Activated naive CD4-positive, alpha-beta T cell treated with anti-CD3 and anti-CD28 coated beads, Interleukin-2, amount 50 U/mL, for 24 hours (primary cell): ENCODE measurements at regions not wholly inside any gene's neighbourhood (a gene's known extent, or its start where the extent isn't known, plus 50 kb on each side); places are given as distances from the start of the nearest gene placed in this dataset.
A peak's percentile ranks its signal among the peaks of the same experiment; 100 is the strongest.

Experiments used
- H3K27ac Mint-ChIP-seq: one replicate; pipeline ENCODE4 v1.8.0; 2021; ENCODE audit warnings: mild to moderate bottlenecking, mixed read lengths
- H3K27me3 Mint-ChIP-seq: one replicate; pipeline ENCODE4 v1.8.0; 2021; ENCODE audit warnings: mixed read lengths
- H3K36me3 Mint-ChIP-seq: one replicate; pipeline ENCODE4 v1.8.0; 2021; ENCODE audit warnings: mixed read lengths
- H3K4me1 Mint-ChIP-seq: one replicate; pipeline ENCODE4 v1.8.0; 2021; ENCODE audit warnings: mixed read lengths
- H3K4me3 Mint-ChIP-seq: one replicate; pipeline ENCODE4 v1.8.0; 2021; ENCODE audit warnings: mild to moderate bottlenecking, mixed read lengths
- H3K9me3 Mint-ChIP-seq: one replicate; pipeline ENCODE4 v1.8.0; 2021; ENCODE audit warnings: mixed read lengths

DNA sequence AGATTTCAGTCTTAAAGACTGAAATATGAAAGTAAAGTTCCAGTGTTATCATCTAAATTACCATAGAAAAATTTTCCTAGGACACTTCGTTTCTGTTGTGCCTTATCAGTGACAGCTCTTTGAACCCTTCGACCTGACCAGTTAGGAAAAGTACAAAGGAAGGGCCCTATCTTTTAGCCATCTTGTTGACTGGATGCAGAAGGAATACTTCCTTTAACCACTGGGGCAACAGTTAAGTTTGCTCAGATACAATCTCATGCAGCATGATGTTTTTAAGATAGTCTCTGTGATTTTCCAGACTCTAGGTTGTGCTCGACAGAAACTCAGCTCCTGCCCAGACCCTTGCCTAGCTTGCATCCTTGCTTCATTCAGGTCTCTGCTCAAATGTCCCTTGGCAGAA lies 210.5 kb upstream of the RPS6KA3 start:
- no peaks in the 10 kb centered on the region for H3K9me3 Mint-ChIP-seq
- no peak overlapping the region for H3K4me3 Mint-ChIP-seq
- no peaks in the 10 kb centered on the region for H3K4me1 Mint-ChIP-seq
- H3K27me3 Mint-ChIP-seq = no peaks in the 10 kb centered on the region
- H3K36me3 Mint-ChIP-seq = no peaks in the 10 kb centered on the region
- no peak overlapping the region for H3K27ac Mint-ChIP-seq

DNA sequence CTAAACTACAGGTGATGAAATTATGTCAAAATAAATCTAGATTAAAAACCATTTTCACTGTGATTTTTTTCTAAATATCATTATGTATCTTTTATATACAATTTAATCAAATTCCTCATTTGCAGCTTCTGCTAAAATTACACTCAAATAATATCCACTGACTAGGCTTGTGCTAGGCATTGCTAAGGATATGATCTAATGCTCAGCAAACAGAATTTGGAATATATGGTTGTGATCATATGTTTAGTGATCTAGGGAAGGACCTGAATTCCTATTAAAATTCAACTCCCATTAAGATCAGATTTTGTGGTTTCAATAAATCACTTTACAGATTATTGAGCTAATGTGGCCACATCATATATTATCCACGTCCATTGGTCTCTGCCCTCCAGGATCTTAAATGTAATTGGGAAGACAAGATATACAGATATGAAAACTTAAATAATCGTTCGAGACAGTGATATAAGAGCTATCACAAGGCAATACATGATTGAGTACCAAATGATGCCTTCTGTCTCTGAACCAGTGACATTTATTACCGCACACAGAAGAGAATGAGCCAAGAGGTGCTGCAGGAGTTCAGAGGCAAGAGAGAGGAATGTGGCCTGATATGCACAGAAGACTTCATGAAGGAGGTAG lies 206.0 kb upstream of the RPS6KA3 start:
- Mint-ChIP-seq H3K9me3 (no peaks in the 10 kb centered on the region), H3K27ac (no peak overlapping the region), H3K4me3 (no peak overlapping the region), H3K36me3 (no peaks in the 10 kb centered on the region), H3K27me3 (no peaks in the 10 kb centered on the region), H3K4me1 (no peaks in the 10 kb centered on the region)

DNA sequence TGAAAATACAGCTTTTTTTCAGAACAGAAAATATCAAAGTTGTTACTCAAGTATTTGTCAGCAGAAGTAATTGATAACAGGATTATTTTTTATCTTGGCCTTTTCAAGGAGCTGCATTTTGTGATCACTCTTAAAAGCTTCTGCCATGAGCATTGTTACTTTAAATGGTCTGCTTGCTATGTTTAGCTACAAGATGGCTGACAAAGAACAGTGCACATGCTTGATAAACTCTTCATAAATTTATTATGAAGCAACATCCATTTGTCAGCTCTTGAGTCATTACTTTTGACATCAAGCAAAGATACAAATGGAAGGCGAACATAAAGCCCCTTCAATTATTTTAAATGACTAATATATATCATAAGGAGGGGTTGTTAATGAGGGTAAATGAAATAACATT lies 205.4 kb upstream of the RPS6KA3 start:
- Mint-ChIP-seq H3K36me3 (no peaks in the 10 kb centered on the region), H3K4me3 (no peak overlapping the region), H3K4me1 (no peaks in the 10 kb centered on the region), H3K27me3 (no peaks in the 10 kb centered on the region), H3K9me3 (no peaks in the 10 kb centered on the region), H3K27ac (no peak overlapping the region)

DNA sequence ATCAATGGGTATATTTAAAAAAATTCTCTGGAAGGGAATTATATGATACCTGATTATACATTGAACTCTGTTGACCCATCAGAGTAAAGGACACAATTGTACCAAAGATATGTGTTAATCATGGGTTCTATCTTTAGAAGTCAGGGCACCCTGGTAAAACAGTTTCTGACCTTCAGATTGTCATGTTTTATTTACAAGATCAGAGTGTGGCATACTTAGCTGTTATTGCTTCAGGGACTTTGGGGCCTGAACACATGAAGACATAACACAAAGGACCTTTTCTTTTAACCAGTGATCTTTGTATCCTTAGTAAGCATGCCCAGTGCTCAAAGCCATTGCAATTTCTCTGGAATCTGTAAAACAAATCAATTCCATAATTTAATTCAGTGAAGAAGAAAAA lies 204.8 kb upstream of the RPS6KA3 start:
- H3K27me3 Mint-ChIP-seq = no peaks in the 10 kb centered on the region
- H3K36me3 Mint-ChIP-seq = no peaks in the 10 kb centered on the region
- no peaks in the 10 kb centered on the region for H3K4me1 Mint-ChIP-seq
- no peak overlapping the region for H3K4me3 Mint-ChIP-seq
- no peaks in the 10 kb centered on the region for H3K9me3 Mint-ChIP-seq
- H3K27ac Mint-ChIP-seq = no peak overlapping the region

DNA sequence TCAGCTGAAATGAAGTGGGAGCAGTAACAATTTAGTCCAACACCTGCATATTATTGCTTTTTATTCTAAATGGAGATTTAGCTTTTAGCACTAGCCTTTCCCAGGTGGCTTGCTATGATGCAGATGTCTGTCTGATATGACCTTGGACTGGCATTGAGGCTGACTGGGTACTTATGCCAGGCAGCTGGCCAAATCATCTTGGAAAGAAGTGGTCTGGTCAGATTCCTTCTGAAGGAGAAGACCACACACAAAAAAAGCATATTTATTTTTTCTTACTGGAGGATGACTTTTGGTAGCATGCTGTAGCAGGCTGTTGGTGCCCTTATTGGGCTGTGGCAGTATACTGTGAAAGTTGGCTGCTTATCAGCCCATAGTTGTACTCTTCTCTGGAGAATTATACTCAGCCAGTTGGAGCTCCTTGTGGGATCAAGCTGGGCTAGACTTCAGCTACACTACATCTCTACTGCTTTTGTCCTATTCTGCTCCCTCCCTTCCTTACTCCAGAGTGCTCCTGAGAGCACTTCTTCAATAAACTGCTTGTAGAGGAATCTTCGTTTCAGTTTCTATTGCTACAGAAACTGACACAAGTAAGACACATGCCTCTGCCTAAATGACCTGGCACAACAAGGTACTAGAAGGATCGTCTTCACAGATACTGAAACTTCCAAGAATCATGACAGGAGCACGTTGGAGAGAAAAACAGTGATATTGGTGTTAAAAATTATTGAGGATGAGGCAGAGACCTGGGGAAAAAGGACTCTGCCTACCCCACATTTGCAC lies 196.8 kb upstream of the RPS6KA3 start:
- Mint-ChIP-seq H3K9me3 (no peaks in the 10 kb centered on the region), H3K27me3 (no peaks in the 10 kb centered on the region), H3K4me1 (peaks cover 12% of the 10 kb centered on the region), H3K36me3 (no peaks in the 10 kb centered on the region), H3K4me3 (no peak overlapping the region), H3K27ac (no peak overlapping the region)

DNA sequence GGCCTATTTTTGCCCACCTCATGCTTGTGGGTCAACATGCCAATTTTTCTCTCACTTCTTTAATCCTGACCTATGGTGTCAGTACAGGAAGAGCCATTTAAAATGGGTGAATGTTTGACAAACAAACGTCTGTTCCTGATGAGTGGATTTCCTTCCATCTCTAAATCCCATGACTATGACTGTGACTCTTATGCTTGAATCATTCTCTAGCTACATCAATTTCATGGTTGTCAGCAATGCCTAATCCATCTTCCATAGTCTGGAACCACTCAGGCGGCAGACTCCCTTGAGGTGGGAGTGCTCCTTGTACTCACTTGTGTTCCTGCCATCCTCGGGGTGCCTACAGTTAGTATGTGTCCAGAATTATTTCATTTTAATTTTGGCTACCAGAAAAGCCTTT lies 194.9 kb upstream of the RPS6KA3 start:
- H3K36me3 Mint-ChIP-seq = peaks cover under 1% of the 10 kb centered on the region

DNA sequence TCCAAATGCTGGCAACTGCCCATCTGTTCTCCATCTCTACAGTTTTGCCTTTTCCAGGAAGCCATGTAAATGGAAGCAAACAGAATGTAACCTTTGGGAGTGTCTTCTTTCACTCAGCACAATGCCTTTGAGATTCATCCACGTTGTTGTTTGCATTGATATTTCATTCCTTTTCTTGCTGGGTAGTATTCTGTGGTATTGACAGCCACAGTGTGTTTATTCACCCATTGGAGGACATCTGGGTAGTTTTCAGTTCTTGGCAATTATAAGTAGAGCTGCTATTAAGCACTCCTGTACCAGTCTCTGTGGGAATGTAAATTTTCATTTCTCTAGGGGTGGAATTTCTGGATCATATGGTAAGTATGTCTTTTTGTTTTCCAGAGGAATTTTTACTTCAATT lies 194.3 kb upstream of the RPS6KA3 start:
- H3K4me3 Mint-ChIP-seq = no peak overlapping the region
- peaks cover 1% of the 10 kb centered on the region for H3K36me3 Mint-ChIP-seq
- H3K27me3 Mint-ChIP-seq = no peaks in the 10 kb centered on the region
- no peak overlapping the region for H3K27ac Mint-ChIP-seq
- H3K9me3 Mint-ChIP-seq = no peaks in the 10 kb centered on the region
- H3K4me1 Mint-ChIP-seq = peaks cover 14% of the 10 kb centered on the region

More for the DNA sequence above, 194.9 kb upstream of the RPS6KA3 start:
- Mint-ChIP-seq H3K4me1 (peaks cover 14% of the 10 kb centered on the region), H3K27me3 (no peaks in the 10 kb centered on the region), H3K4me3 (no peak overlapping the region), H3K9me3 (no peaks in the 10 kb centered on the region), H3K27ac (no peak overlapping the region)

DNA sequence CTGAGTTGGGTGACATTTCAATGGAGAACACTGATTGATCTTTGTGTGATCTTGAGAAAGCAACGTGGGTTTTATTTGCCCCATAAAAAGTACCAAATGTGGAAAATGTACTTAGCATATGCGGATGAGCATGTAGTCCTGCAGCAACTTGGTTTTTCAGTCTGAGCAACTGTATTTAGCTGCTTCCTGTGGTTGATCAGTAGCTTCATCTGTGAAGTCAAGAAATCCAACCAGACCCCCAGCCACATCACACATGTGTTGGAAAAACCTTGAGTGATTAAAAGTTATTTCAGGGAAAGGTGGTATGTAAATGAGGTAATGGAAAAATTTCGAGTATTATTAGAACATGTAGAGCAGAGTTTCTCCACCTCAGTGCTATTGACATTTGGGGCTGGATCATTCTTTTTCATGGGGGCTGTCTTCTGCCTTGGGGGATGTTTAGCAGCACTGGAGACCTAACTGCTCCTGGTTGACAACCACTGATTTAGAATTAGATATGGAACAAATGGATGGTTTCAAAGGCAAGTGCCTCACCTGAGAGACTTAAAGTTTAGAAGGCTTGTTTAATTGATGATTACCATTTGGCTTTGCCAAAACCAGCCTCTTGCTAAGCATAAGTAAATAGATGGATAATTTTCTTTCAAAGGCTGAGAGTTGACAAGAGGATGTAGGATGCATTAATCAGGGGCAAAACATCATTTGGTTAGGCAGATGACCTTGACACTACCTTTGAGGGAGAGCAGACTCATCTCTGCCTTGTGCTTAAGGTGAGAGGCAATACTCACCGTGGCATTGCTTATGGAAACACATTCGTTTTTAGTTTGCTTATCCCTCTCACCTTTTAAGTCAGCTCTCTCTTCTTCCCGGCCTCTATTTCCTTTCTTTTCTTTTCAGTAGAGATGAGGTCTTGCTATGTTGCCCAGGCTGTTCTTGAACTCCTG lies 193.0 kb upstream of the RPS6KA3 start:
- peaks cover 14% of the 10 kb centered on the region for H3K4me1 Mint-ChIP-seq
- H3K27ac Mint-ChIP-seq = no peak overlapping the region
- H3K36me3 Mint-ChIP-seq = peaks cover 1% of the 10 kb centered on the region
- no peaks in the 10 kb centered on the region for H3K9me3 Mint-ChIP-seq
- no peaks in the 10 kb centered on the region for H3K27me3 Mint-ChIP-seq
- H3K4me3 Mint-ChIP-seq = no peak overlapping the region

DNA sequence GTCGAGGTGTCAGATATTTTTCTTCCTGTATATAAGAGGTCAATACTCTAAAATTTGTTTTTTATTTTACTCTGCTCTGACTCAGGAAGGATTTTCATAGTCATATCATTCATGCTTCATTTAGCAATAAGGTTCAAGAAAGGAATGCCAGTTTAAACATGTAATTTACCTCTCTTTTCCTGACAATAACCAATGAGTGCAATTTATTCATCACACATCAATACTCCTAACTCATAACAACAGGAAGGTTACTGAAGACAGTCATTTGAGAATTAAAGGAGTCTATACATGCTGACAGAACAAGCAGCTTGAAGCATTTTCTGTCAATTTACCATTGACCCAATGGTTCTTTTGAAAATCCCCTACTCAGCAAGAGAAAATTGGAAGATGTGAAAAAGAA lies 190.3 kb upstream of the RPS6KA3 start:
- Mint-ChIP-seq H3K9me3 (no peaks in the 10 kb centered on the region), H3K4me3 (no peak overlapping the region), H3K27me3 (no peaks in the 10 kb centered on the region), H3K4me1 (peaks cover 27% of the 10 kb centered on the region), H3K27ac (no peak overlapping the region), H3K36me3 (peaks cover 1% of the 10 kb centered on the region)

DNA sequence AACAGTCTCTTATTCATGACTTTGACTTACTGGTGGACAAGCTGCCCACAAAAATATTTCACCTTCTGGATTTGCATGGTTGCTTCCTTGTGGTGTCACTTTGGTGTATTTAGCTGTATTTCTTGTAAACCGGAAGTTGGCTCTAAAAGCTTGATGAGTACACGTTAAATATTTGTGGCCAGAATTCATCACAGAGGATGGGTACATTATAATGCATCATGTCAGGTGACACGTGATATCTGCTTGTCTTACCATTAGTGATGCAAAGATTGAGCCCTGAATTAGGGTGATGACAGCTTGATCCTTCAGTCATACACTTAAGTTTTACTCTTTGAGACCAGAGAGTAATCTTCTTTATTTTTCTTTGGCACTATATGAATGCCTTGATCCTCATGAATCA lies 188.3 kb upstream of the RPS6KA3 start:
- no peaks in the 10 kb centered on the region for H3K9me3 Mint-ChIP-seq
- H3K36me3 Mint-ChIP-seq = peaks cover 1% of the 10 kb centered on the region
- H3K27me3 Mint-ChIP-seq = no peaks in the 10 kb centered on the region
- peaks cover 27% of the 10 kb centered on the region for H3K4me1 Mint-ChIP-seq
- H3K4me3 Mint-ChIP-seq = no peak overlapping the region
- H3K27ac Mint-ChIP-seq = no peak overlapping the region

DNA sequence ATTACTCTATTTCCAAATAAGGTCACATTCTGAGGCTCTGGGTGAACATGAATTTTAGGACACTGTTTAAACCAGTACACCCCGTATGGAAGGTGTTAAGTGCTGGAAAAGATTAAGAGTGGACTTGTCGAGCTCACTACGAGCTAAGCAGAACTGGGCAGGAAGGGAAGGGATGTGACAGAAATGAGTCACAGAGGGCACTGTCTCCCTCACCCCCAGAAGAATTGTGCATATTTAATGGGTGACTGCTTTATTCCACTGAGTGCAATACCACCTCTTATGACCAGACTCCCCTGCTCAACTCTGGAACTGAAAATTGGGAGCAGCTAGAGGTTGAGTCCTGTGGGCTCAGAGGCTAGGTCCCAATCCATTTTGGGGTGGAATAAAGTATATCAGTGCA lies 187.4 kb upstream of the RPS6KA3 start:
- Mint-ChIP-seq H3K9me3 (no peaks in the 10 kb centered on the region), H3K36me3 (peaks cover 1% of the 10 kb centered on the region), H3K27me3 (no peaks in the 10 kb centered on the region), H3K27ac (no peak overlapping the region), H3K4me3 (no peak overlapping the region), H3K4me1 (peaks cover 21% of the 10 kb centered on the region)

DNA sequence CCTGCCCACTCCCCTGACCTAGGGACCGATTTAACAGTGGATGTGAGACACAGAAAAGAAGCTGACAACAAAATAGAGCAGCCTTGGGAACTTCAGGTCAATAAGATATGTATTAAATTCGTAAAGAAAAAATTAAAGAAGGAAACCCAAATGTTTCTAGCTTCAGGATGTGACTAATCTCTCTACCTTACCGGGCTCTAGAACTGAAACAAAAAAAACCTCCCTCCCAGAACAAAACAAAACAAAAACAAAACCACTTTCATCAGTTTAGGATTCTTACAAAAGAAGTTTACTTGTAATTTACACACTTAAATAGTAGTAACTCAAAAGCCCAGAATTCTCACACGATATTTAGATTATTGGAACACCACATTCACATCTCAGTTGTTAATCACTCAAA lies 185.8 kb upstream of the RPS6KA3 start:
- Mint-ChIP-seq H3K4me3 (peak overlapping the region; percentile 26), H3K9me3 (no peaks in the 10 kb centered on the region), H3K36me3 (peaks cover 1% of the 10 kb centered on the region), H3K27ac (peak overlapping the region; percentile 51), H3K4me1 (peaks cover 13% of the 10 kb centered on the region), H3K27me3 (no peaks in the 10 kb centered on the region)

DNA sequence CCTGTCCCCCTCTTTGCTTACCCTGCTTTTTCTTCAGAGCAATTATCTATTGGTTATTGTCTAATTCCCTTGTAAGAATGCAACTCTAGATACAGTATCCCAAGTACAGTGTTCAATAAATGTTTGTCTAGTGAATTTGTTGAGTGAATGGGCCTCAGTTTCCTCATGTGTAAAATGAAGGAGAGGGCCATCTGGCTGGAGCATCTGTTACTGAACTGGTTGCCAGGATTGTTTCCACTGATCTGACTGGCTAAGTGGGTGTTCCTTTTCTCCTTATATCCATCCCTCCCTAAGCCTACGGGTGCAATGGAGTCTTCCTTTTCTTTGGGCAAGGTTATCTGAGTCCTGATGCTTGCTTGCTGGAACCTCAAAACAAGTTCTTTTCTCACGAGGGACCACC lies 185.2 kb upstream of the RPS6KA3 start:
- peaks cover 16% of the 10 kb centered on the region for H3K4me1 Mint-ChIP-seq
- H3K27ac Mint-ChIP-seq = no peak overlapping the region

DNA sequence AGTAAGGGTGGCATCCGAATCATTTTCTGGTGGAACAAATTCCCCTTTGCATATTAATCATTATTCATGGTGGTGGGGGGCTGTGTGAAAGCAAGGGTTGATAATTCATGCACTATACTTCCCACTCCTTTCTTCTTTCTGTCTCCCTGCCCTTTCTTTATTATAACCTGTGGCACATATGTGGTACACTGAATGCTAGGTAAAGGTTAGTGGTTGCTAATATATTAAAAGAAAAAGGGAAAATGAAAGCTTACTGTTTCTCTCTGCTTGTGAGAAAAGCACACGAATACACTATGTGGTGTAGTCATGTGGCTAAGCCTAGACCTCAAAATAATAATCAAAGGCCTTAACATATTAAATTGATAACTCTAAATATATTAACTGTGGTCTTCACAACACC lies 178.4 kb upstream of the RPS6KA3 start:
- Mint-ChIP-seq H3K4me1 (peaks cover 45% of the 10 kb centered on the region), H3K27ac (no peak overlapping the region), H3K9me3 (no peaks in the 10 kb centered on the region), H3K27me3 (no peaks in the 10 kb centered on the region), H3K36me3 (no peaks in the 10 kb centered on the region), H3K4me3 (no peak overlapping the region)

More for the DNA sequence above, 185.2 kb upstream of the RPS6KA3 start:
- Mint-ChIP-seq H3K9me3 (no peaks in the 10 kb centered on the region), H3K27me3 (no peaks in the 10 kb centered on the region), H3K4me3 (no peak overlapping the region), H3K36me3 (peaks cover 1% of the 10 kb centered on the region)

DNA sequence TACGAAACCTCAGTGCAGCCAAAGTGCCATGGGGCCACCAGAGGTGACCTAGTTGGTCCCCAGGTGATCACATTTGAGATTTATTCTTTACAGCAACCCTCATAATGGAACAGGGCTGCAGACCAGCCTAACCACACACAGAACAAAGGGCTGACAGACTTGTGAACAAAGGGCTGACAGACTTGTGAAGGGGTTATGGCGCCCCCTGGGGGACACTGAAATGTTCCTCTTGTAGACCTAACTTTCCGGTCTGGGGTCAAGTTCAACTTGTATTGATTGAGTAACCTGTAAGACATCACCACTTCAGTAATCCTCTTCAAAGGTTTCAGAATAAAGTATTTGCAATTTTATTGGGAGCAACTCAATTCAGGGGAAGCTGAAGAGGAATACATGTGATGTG lies 175.9 kb upstream of the RPS6KA3 start:
- Mint-ChIP-seq H3K4me3 (no peak overlapping the region), H3K27ac (no peak overlapping the region), H3K36me3 (no peaks in the 10 kb centered on the region), H3K9me3 (no peaks in the 10 kb centered on the region), H3K4me1 (peaks cover 52% of the 10 kb centered on the region), H3K27me3 (no peaks in the 10 kb centered on the region)

DNA sequence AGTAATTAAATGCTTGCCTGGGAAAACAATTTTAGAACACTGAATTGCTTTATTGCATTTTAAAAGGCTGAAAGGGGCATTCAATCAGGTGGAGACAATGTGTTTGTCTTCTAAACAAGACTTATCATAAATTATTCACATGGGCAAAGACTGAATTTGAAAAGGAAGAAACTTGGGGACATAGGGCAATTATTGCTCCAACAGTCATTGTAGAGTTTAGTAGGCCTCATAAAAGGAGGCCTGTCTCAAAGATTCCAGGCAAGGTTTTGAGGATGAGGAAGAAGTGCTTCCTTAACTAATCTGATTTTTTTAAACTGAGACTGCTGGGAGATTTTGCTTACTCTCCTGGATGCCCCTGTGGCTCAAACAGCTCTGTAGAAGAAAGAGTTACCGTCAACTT lies 174.4 kb upstream of the RPS6KA3 start:
- H3K36me3 Mint-ChIP-seq = no peaks in the 10 kb centered on the region
- H3K9me3 Mint-ChIP-seq = no peaks in the 10 kb centered on the region
- no peaks in the 10 kb centered on the region for H3K27me3 Mint-ChIP-seq
- no peak overlapping the region for H3K27ac Mint-ChIP-seq
- H3K4me3 Mint-ChIP-seq = no peak overlapping the region
- peaks cover 61% of the 10 kb centered on the region for H3K4me1 Mint-ChIP-seq
